PFSK-1 (cell line): ENCODE measurements at regions not wholly inside any gene's neighbourhood (a gene's known extent, or its start where the extent isn't known, plus 50 kb on each side); places are given as distances from the start of the nearest gene placed in this dataset.

Experiments
- FOXP2 ChIP-seq: optimal IDR thresholded peaks from 2 replicates; pipeline ENCODE3; 2011; ENCODE audit warnings: borderline replicate concordance, control low read depth, inconsistent platforms; ENCODE audit not compliant: insufficient read depth; ENCODE audit errors: extremely low read length, extremely low read depth
- POLR2AphosphoS5 ChIP-seq: IDR thresholded peaks from 2 replicates; pipeline ENCODE4 v1.6.1; 2012; ENCODE audit warnings: low read depth, mild to moderate bottlenecking, control low read depth, low read length, moderate library complexity
- SIN3A ChIP-seq: IDR thresholded peaks from 2 replicates; pipeline ENCODE4 v1.6.1; 2012; ENCODE audit warnings: mild to moderate bottlenecking, low read length, moderate library complexity, borderline replicate concordance; ENCODE audit not compliant: insufficient read depth
- TAF1 ChIP-seq: IDR thresholded peaks from 2 replicates; pipeline ENCODE4 v1.6.1; 2012; ENCODE audit warnings: low read length, control low read depth, borderline replicate concordance; ENCODE audit not compliant: insufficient read depth
- TF ChIP-seq, protein P1 (sequence below), 2 experiments: IDR thresholded peaks; 2 replicates each; pipeline versions ENCODE4 v1.6.1 to v1.8.0; 2011 to 2012; ENCODE audit warnings: low read depth in 2 of 2, low read length in 2 of 2, control low read depth in 1 of 2, inconsistent platforms in 1 of 2, mild to moderate bottlenecking in 1 of 2, moderate library complexity in 1 of 2; ENCODE audit not compliant: insufficient read depth in 1 of 2

- no peak for TF ChIP-seq SIN3A
- TF ChIP-seq TAF1 = no peak
- TF ChIP-seq FOXP2 = no peak
- no peak for TF ChIP-seq POLR2AphosphoS5
- TF ChIP-seq, protein P1, sequence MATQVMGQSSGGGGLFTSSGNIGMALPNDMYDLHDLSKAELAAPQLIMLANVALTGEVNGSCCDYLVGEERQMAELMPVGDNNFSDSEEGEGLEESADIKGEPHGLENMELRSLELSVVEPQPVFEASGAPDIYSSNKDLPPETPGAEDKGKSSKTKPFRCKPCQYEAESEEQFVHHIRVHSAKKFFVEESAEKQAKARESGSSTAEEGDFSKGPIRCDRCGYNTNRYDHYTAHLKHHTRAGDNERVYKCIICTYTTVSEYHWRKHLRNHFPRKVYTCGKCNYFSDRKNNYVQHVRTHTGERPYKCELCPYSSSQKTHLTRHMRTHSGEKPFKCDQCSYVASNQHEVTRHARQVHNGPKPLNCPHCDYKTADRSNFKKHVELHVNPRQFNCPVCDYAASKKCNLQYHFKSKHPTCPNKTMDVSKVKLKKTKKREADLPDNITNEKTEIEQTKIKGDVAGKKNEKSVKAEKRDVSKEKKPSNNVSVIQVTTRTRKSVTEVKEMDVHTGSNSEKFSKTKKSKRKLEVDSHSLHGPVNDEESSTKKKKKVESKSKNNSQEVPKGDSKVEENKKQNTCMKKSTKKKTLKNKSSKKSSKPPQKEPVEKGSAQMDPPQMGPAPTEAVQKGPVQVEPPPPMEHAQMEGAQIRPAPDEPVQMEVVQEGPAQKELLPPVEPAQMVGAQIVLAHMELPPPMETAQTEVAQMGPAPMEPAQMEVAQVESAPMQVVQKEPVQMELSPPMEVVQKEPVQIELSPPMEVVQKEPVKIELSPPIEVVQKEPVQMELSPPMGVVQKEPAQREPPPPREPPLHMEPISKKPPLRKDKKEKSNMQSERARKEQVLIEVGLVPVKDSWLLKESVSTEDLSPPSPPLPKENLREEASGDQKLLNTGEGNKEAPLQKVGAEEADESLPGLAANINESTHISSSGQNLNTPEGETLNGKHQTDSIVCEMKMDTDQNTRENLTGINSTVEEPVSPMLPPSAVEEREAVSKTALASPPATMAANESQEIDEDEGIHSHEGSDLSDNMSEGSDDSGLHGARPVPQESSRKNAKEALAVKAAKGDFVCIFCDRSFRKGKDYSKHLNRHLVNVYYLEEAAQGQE (IDR thresholded peaks at IDR 0.05; ENCODE audit: insufficient read depth in 1 of 2, low read depth in 2 of 2, low read length in 2 of 2) = no peak
These were observed 50.4 kb upstream of the PTPN13 start for GRCh38 chr4:86543560-86544309.

DNA sequence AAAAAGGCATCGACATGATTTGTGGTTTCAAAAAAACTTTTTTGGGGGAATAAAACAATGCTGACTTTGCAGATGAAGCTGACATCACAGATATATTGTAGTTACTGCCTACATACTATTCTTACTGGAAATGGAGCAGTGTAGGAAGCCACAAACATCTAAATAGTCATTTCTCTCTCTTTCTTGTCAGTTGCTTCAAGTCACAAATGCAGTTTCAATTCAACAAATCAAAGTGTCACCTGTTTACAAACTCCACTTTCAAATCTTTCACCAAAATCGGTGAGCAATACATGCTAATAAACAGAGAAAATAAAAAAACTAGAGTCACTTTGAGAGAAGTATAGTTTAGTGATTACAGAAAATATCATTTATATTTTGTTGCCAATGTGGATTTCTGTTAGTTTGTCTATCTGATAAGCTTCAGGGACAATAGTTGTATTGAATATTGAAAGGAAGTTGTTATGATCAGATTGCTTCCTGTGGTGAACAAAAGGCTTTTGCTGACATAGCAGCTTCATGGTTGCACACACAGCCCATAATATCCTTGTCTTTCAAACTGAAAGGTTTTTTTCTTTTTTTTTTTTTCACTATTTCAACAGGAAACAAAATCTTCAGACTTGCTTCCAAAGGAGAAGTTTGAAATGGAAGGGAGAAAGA, 49.7 kb upstream of the PTPN13 start:
- no peak for TF ChIP-seq SIN3A
- TF ChIP-seq, protein P1 (IDR thresholded peaks at IDR 0.05; ENCODE audit: insufficient read depth in 1 of 2, low read depth in 2 of 2, low read length in 2 of 2) = no peak
- no peak for TF ChIP-seq TAF1
- TF ChIP-seq FOXP2 = no peak
- TF ChIP-seq POLR2AphosphoS5 = no peak
